ENCODE measurements at regions not wholly inside any gene's neighbourhood (a gene's known extent, or its start where the extent isn't known, plus 50 kb on each side); places are given as distances from the start of the nearest gene placed in this dataset.

DNA sequence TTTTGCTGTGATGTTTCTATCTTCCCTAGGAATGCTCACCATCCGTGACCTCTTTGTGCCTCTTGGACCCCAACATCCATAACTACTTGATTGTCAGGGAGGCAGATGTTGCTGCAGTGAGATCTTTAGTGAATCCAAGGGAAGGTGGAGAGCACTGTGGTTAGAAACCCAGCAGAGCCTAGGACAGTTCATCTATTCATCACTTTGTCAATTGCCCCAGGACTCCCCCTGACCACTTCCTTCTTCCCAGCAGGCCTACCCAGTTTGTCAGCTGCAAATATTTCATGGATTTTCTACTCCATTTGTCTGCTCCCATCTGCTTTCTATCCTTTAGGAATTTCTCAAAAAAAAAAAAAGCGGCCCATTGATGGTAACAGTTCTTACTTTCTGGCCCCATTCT, 942.8 kb downstream of the PCDH7 start:
- Histone ChIP-seq H3K9me3 (ENCODE audit: control insufficient read depth in 2 of 2, insufficient read depth in 1 of 2, low read depth in 1 of 2, low read length in 1 of 2) (no peaks in the 10 kb centered on the region), H3K27me3 (ENCODE audit: control insufficient read depth in 1 of 2, insufficient read depth in 2 of 2, low read length in 2 of 2) (no peaks in the 10 kb centered on the region), H3K36me3 (ENCODE audit: control insufficient read depth in 2 of 2, insufficient read depth in 2 of 2, low read length in 1 of 2) (no peaks in the 10 kb centered on the region), H3K4me1 (ENCODE audit: control insufficient read depth in 2 of 2, insufficient read depth in 2 of 2, low read length in 1 of 2) (no peaks in the 10 kb centered on the region), H3K4me3 (ENCODE audit: low read depth in 1 of 2, low read length in 2 of 2) (no peak overlapping the region), H3K27ac (ENCODE audit: low read depth in 2 of 2, low read length in 1 of 2) (no peak overlapping the region)
- WGBS, 2 donors = 84 to 92% methylated on average over 2 of the region's 2 CpGs

DNA sequence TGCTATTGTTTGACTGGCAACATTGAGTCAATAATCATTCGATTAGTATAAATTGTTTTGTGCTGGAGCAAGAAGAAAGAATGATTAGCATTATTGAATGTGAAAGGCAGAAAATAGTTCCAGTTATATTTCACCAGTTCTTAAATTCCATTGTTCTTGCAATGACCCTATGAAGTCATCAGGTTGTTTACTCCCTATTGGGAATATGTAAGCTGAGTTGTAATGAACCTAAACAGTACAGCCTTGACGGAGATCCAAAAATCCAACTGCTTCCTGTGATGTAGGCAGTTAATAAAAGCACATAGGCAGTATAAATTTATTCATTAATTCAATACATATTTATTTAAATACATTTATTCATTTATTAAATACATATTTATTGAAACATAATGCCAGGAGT, 947.5 kb downstream of the PCDH7 start:
- H3K4me1 ChIP-seq (ENCODE audit: control insufficient read depth in 2 of 2, insufficient read depth in 2 of 2, low read length in 1 of 2) = no peaks in the 10 kb centered on the region
- 77 to 79% methylated on average over 2 of the region's 2 CpGs for WGBS, 2 donors
- H3K27me3 ChIP-seq (ENCODE audit: control insufficient read depth in 1 of 2, insufficient read depth in 2 of 2, low read length in 2 of 2) = no peaks in the 10 kb centered on the region
- no peak overlapping the region for H3K4me3 ChIP-seq (ENCODE audit: low read depth in 1 of 2, low read length in 2 of 2)
- H3K27ac ChIP-seq (ENCODE audit: low read depth in 2 of 2, low read length in 1 of 2) = no peak overlapping the region
- no peaks in the 10 kb centered on the region for H3K9me3 ChIP-seq (ENCODE audit: control insufficient read depth in 2 of 2, insufficient read depth in 1 of 2, low read depth in 1 of 2, low read length in 1 of 2)
- H3K36me3 ChIP-seq (ENCODE audit: control insufficient read depth in 2 of 2, insufficient read depth in 2 of 2, low read length in 1 of 2) = no peaks in the 10 kb centered on the region

DNA sequence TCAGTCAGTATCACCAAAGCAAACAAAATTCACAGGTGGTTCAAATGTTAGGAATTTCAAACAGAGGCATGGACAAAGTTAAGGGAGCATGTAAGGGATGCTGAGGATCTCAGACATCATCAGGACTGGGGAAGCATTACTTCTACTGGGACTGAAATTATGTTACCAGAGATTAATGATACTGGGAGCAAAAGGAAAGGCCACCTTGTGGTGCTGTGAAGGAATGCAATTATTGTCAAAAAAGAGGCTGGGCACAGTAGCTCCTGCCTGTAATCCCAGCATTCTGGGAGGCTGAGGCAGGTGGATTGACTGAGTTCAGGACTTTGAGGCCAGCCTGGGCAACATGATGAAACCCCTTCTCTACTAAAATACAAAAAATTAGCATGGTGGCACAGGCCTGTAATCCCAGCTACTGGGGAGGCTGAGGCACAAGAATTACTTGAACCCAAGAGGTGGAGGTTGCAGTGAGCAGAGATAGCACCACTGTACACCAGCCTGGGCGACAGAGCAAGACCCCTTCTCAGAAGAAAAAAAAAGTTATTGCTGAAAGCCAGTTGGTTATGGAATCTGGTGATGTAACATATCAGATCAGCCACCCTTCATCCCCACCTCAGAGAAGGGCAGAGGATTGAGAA, 954.3 kb downstream of the PCDH7 start:
- H3K27me3 ChIP-seq (ENCODE audit: control insufficient read depth in 1 of 2, insufficient read depth in 2 of 2, low read length in 2 of 2) = no peaks in the 10 kb centered on the region
- H3K27ac ChIP-seq (ENCODE audit: low read depth in 2 of 2, low read length in 1 of 2) = no peak overlapping the region
- H3K36me3 ChIP-seq (ENCODE audit: control insufficient read depth in 2 of 2, insufficient read depth in 2 of 2, low read length in 1 of 2) = no peaks in the 10 kb centered on the region
- H3K9me3 ChIP-seq (ENCODE audit: control insufficient read depth in 2 of 2, insufficient read depth in 1 of 2, low read depth in 1 of 2, low read length in 1 of 2) = no peaks in the 10 kb centered on the region
- 61% methylated on average over 1 of the region's 1 CpG for WGBS, 2 donors
- no peaks in the 10 kb centered on the region for H3K4me1 ChIP-seq (ENCODE audit: control insufficient read depth in 2 of 2, insufficient read depth in 2 of 2, low read length in 1 of 2)
- H3K4me3 ChIP-seq (ENCODE audit: low read depth in 1 of 2, low read length in 2 of 2) = no peak overlapping the region

DNA sequence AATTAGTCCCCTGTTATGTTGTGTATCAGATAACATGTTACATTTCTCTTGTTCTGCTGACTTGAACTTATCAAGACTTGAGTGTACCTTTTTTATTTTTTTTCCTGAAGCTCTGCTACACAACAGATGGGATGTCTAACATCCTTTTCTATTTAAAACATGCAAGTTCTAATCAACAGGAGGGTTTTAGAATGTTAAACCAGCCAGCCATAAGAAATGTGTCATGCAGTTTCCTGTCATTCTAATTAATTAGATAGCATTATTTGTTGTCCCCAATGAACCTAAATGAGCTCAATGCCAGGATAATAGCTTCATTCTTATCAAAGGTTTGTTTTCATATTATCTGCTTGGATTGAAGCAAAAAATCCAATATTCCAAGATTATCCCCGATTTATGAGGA, 958.2 kb downstream of the PCDH7 start:
- no peaks in the 10 kb centered on the region for H3K27me3 ChIP-seq (ENCODE audit: control insufficient read depth in 1 of 2, insufficient read depth in 2 of 2, low read length in 2 of 2)
- 63 to 86% methylated on average over 1 of the region's 1 CpG for WGBS, 2 donors

DNA sequence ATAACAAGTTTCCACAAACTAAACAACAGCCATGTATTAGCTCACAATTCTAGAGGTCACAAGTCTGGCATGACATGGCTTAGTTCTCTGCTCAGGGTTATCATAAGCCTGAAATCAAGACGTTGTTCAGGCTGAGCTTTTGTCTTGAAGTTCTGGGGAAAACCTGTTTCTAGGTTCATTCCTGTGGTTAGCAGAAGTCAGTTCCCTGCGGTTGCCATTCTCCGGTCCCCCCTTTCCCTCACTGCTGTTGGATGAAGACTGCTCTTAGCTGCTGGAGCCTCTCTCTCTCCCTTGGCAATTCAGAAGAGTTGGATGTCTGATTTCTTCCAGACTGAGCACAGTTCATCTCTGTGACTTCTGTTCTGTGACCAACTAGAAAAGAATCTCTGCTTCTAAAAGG, 962.6 kb downstream of the PCDH7 start:
- Histone ChIP-seq H3K4me1 (ENCODE audit: control insufficient read depth in 2 of 2, insufficient read depth in 2 of 2, low read length in 1 of 2) (no peaks in the 10 kb centered on the region), H3K36me3 (ENCODE audit: control insufficient read depth in 2 of 2, insufficient read depth in 2 of 2, low read length in 1 of 2) (no peaks in the 10 kb centered on the region), H3K27me3 (ENCODE audit: control insufficient read depth in 1 of 2, insufficient read depth in 2 of 2, low read length in 2 of 2) (no peaks in the 10 kb centered on the region), H3K27ac (ENCODE audit: low read depth in 2 of 2, low read length in 1 of 2) (no peak overlapping the region), H3K4me3 (ENCODE audit: low read depth in 1 of 2, low read length in 2 of 2) (no peak overlapping the region), H3K9me3 (ENCODE audit: control insufficient read depth in 2 of 2, insufficient read depth in 1 of 2, low read depth in 1 of 2, low read length in 1 of 2) (no peaks in the 10 kb centered on the region)
- 59 to 62% methylated on average over 3 of the region's 3 CpGs for WGBS, 2 donors

More for the DNA sequence above, 958.2 kb downstream of the PCDH7 start:
- Histone ChIP-seq H3K4me3 (ENCODE audit: low read depth in 1 of 2, low read length in 2 of 2) (no peak overlapping the region), H3K4me1 (ENCODE audit: control insufficient read depth in 2 of 2, insufficient read depth in 2 of 2, low read length in 1 of 2) (no peaks in the 10 kb centered on the region), H3K9me3 (ENCODE audit: control insufficient read depth in 2 of 2, insufficient read depth in 1 of 2, low read depth in 1 of 2, low read length in 1 of 2) (no peaks in the 10 kb centered on the region), H3K27ac (ENCODE audit: low read depth in 2 of 2, low read length in 1 of 2) (no peak overlapping the region), H3K36me3 (ENCODE audit: control insufficient read depth in 2 of 2, insufficient read depth in 2 of 2, low read length in 1 of 2) (no peaks in the 10 kb centered on the region)

DNA sequence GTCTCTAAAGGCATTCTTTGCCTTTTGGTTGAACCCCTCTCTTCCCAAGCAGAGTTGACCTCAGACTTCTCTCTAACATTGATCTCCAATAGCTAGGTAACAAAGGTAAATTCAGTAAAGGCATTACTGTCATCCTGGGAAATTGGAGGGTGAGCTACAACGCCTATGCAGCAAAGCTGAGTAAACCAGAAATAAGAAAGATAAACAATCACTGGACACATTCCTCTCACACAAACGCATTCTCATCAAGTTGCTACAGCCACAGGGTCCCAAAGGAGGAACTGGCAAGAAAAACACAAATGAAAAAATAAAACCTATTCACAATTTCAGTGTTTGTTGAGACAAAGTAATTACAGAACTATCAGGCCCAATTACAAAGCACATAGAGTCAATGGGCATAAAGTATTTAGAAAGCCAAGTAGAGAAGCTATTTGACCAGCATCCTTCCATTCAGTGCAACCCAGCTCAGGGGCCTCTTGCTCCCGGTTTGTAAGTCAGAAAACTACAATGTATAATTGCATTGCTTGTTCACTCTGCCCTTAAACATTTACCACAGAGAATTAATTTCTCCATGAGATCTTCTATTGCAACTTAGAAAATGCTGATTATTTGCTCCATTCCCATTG, 967.7 kb downstream of the PCDH7 start:
- no peaks in the 10 kb centered on the region for H3K36me3 ChIP-seq (ENCODE audit: control insufficient read depth in 2 of 2, insufficient read depth in 2 of 2, low read length in 1 of 2)
- WGBS, 2 donors = 41 to 51% methylated on average over 3 of the region's 3 CpGs
- H3K4me1 ChIP-seq (ENCODE audit: control insufficient read depth in 2 of 2, insufficient read depth in 2 of 2, low read length in 1 of 2) = no peaks in the 10 kb centered on the region
- no peak overlapping the region for H3K4me3 ChIP-seq (ENCODE audit: low read depth in 1 of 2, low read length in 2 of 2)
- no peaks in the 10 kb centered on the region for H3K27me3 ChIP-seq (ENCODE audit: control insufficient read depth in 1 of 2, insufficient read depth in 2 of 2, low read length in 2 of 2)
- no peak overlapping the region for H3K27ac ChIP-seq (ENCODE audit: low read depth in 2 of 2, low read length in 1 of 2)
- H3K9me3 ChIP-seq (ENCODE audit: control insufficient read depth in 2 of 2, insufficient read depth in 1 of 2, low read depth in 1 of 2, low read length in 1 of 2) = no peaks in the 10 kb centered on the region

DNA sequence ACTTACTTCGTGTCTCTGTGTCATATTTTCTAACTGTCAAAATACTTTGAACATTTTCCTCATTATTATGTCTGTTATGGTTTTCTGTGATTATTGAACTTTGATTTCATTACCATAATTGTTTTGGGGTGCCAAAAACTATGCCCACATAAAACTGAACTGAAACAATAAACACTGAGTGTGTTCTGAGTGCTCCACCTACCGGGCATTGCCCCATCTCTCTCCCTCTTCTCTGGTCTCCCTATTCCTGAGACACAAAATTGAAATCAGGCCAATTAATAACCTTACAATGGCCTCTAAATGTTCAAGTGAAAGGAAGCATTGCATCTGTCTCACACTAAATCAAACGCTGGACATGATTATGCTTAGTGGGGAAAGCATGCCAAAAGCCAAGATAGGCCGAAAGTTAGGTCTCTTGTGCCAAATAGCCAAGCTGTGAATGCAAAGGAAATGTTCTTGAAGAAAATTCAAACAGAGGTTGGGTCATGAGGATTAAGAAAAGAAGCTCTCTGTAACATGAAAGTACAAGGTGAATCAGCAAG, 972.3 kb downstream of the PCDH7 start:
- Histone ChIP-seq H3K27me3 (ENCODE audit: control insufficient read depth in 1 of 2, insufficient read depth in 2 of 2, low read length in 2 of 2) (no peaks in the 10 kb centered on the region), H3K9me3 (ENCODE audit: control insufficient read depth in 2 of 2, insufficient read depth in 1 of 2, low read depth in 1 of 2, low read length in 1 of 2) (no peaks in the 10 kb centered on the region), H3K4me3 (ENCODE audit: low read depth in 1 of 2, low read length in 2 of 2) (no peak overlapping the region), H3K27ac (ENCODE audit: low read depth in 2 of 2, low read length in 1 of 2) (no peak overlapping the region), H3K36me3 (ENCODE audit: control insufficient read depth in 2 of 2, insufficient read depth in 2 of 2, low read length in 1 of 2) (no peaks in the 10 kb centered on the region), H3K4me1 (ENCODE audit: control insufficient read depth in 2 of 2, insufficient read depth in 2 of 2, low read length in 1 of 2) (no peaks in the 10 kb centered on the region)
- WGBS, 2 donors = 50 to 62% methylated on average over 4 of the region's 4 CpGs

DNA sequence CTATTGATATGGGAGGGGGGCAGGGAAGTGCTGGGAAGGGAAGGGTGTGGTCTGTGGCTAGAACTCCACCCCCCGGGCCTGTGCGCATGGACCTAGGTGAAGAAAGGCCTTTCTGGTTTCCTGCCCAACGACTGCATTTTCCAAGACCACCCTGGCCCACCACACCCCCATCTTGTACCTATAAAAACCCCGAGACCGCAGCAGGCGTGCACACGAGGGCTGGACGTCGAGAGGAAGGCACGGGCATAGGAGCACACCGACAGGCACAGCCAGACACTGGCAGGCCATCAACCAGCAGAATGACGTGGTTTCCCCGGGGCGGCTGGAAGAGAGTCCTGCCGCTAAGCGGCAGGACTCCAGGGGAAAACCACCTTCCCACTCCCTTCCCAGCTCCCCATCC, 981.1 kb downstream of the PCDH7 start:
- Histone ChIP-seq H3K4me3 (ENCODE audit: low read depth in 1 of 2, low read length in 2 of 2) (no peak overlapping the region), H3K27ac (ENCODE audit: low read depth in 2 of 2, low read length in 1 of 2) (no peak overlapping the region), H3K36me3 (ENCODE audit: control insufficient read depth in 2 of 2, insufficient read depth in 2 of 2, low read length in 1 of 2) (no peaks in the 10 kb centered on the region), H3K4me1 (ENCODE audit: control insufficient read depth in 2 of 2, insufficient read depth in 2 of 2, low read length in 1 of 2) (no peaks in the 10 kb centered on the region), H3K27me3 (ENCODE audit: control insufficient read depth in 1 of 2, insufficient read depth in 2 of 2, low read length in 2 of 2) (no peaks in the 10 kb centered on the region), H3K9me3 (ENCODE audit: control insufficient read depth in 2 of 2, insufficient read depth in 1 of 2, low read depth in 1 of 2, low read length in 1 of 2) (no peaks in the 10 kb centered on the region)
- 94% methylated on average over 16 of the region's 16 CpGs for WGBS, 2 donors

DNA sequence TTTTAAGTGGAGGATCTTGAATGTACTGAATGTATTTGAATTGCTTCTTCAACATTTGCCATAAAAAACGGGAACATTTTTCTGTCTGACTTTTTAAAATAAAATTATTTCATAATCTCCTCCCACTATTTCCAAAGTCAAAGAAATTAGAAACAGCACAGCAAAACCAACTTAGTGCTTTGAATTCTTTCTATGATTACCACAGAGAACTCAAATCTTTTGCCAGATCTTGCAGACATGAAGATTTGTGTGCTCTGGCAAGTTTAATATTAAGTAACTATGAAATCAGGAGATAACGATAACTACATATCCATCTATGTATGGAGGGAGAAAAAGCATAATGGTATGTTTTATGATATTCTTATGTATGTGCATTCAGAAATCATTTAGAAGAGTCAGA, 982.2 kb downstream of the PCDH7 start:
- H3K4me3 ChIP-seq (ENCODE audit: low read depth in 1 of 2, low read length in 2 of 2) = no peak overlapping the region
- H3K9me3 ChIP-seq (ENCODE audit: control insufficient read depth in 2 of 2, insufficient read depth in 1 of 2, low read depth in 1 of 2, low read length in 1 of 2) = no peaks in the 10 kb centered on the region
- H3K27me3 ChIP-seq (ENCODE audit: control insufficient read depth in 1 of 2, insufficient read depth in 2 of 2, low read length in 2 of 2) = no peaks in the 10 kb centered on the region
- H3K4me1 ChIP-seq (ENCODE audit: control insufficient read depth in 2 of 2, insufficient read depth in 2 of 2, low read length in 1 of 2) = no peaks in the 10 kb centered on the region
- no peak overlapping the region for H3K27ac ChIP-seq (ENCODE audit: low read depth in 2 of 2, low read length in 1 of 2)
- 80% methylated on average over 2 of the region's 2 CpGs for WGBS, 2 donors
- no peaks in the 10 kb centered on the region for H3K36me3 ChIP-seq (ENCODE audit: control insufficient read depth in 2 of 2, insufficient read depth in 2 of 2, low read length in 1 of 2)

DNA sequence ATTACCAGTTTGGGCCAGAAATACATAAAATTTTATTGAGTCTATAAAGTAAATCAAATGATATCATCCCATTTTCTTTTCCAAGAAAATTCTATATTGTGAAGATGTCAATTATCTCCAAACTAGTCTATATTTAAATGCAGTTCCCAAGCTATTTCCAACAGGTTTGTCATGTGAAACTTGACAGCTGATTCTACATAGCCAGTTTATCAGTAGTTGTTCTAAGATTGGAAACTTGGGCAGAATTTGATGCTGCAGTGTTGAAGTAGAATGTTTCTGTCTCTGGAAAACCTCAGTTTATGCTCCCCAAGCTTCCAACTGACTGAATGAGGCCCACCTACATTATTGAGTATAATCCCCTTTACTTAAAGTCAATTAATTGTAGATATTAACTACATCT, 994.1 kb downstream of the PCDH7 start:
- Histone ChIP-seq H3K36me3 (ENCODE audit: control insufficient read depth in 2 of 2, insufficient read depth in 2 of 2, low read length in 1 of 2) (no peaks in the 10 kb centered on the region), H3K27me3 (ENCODE audit: control insufficient read depth in 1 of 2, insufficient read depth in 2 of 2, low read length in 2 of 2) (no peaks in the 10 kb centered on the region), H3K27ac (ENCODE audit: low read depth in 2 of 2, low read length in 1 of 2) (no peak overlapping the region), H3K4me1 (ENCODE audit: control insufficient read depth in 2 of 2, insufficient read depth in 2 of 2, low read length in 1 of 2) (no peaks in the 10 kb centered on the region), H3K9me3 (ENCODE audit: control insufficient read depth in 2 of 2, insufficient read depth in 1 of 2, low read depth in 1 of 2, low read length in 1 of 2) (no peaks in the 10 kb centered on the region), H3K4me3 (ENCODE audit: low read depth in 1 of 2, low read length in 2 of 2) (no peak overlapping the region)

Measured in esophagus (tissue), 2 donors.